GM04504 (cell line): ENCODE measurements at regions not wholly inside any gene's neighbourhood (a gene's known extent, or its start where the extent isn't known, plus 50 kb on each side); places are given as distances from the start of the nearest gene placed in this dataset.

Experiments used
- DNase-seq: peaks from one replicate; pipeline ENCODE4 v3.0.0-alpha.2; 2012; ENCODE audit warnings: low read depth

- no peak for DNase-seq
These were observed 210.8 kb upstream of the SEMA6D start for GRCh38 chr15:47506329-47507100.

GRCh38 chr15:47507221-47507985, 209.9 kb upstream of the SEMA6D start:
- no peak for DNase-seq

- no peak for DNase-seq
These were observed 206.0 kb upstream of the SEMA6D start for GRCh38 chr15:47511261-47511660.

GRCh38 chr15:47513471-47513870, 203.8 kb upstream of the SEMA6D start:
- DNase-seq: no peak

GRCh38 chr15:47514200-47514652, 203.1 kb upstream of the SEMA6D start:
- DNase-seq: no peak

GRCh38 chr15:47516558-47516957, 200.7 kb upstream of the SEMA6D start:
- DNase-seq: no peak

- DNase-seq: no peak
These were observed 200.3 kb upstream of the SEMA6D start for GRCh38 chr15:47516972-47517371.

- no peak for DNase-seq
These were observed 199.6 kb upstream of the SEMA6D start for GRCh38 chr15:47517737-47518136.

GRCh38 chr15:47523681-47524475, 193.4 kb upstream of the SEMA6D start:
- DNase-seq: no peak

- DNase-seq: no peak
These were observed 188.1 kb upstream of the SEMA6D start for GRCh38 chr15:47529241-47529640.

- DNase-seq: no peak
These were observed 182.6 kb upstream of the SEMA6D start for GRCh38 chr15:47534673-47535072.

GRCh38 chr15:47541562-47541961, 175.7 kb upstream of the SEMA6D start:
- DNase-seq: no peak

- no peak for DNase-seq
These were observed 174.9 kb upstream of the SEMA6D start for GRCh38 chr15:47542312-47542989.

GRCh38 chr15:47548231-47548630, 169.1 kb upstream of the SEMA6D start:
- no peak for DNase-seq

- DNase-seq: no peak
These were observed 168.3 kb upstream of the SEMA6D start for GRCh38 chr15:47548986-47549385.

GRCh38 chr15:47551079-47551478, 166.2 kb upstream of the SEMA6D start:
- no peak for DNase-seq

GRCh38 chr15:47551546-47551945, 165.8 kb upstream of the SEMA6D start:
- DNase-seq: no peak

- no peak for DNase-seq
These were observed 164.2 kb upstream of the SEMA6D start for GRCh38 chr15:47552978-47553608.

- DNase-seq: no peak
These were observed 163.4 kb upstream of the SEMA6D start for GRCh38 chr15:47553947-47554346.

- no peak for DNase-seq
These were observed 156.2 kb upstream of the SEMA6D start for GRCh38 chr15:47561102-47561501.

- DNase-seq: no peak
These were observed 151.4 kb upstream of the SEMA6D start for GRCh38 chr15:47565949-47566348.

- DNase-seq: no peak
These were observed 150.7 kb upstream of the SEMA6D start for GRCh38 chr15:47566610-47567009.
